ENCODE measurements at regions not wholly inside any gene's neighbourhood (a gene's known extent, or its start where the extent isn't known, plus 50 kb on each side); places are given as distances from the start of the nearest gene placed in this dataset.

- TF ChIP-seq CTCF (IDR thresholded peaks at IDR 0.05; ENCODE audit: insufficient read depth, low read length) (no peak), SPI1 (IDR thresholded peaks at IDR 0.05; ENCODE audit: borderline replicate concordance, low read depth) (no peak), REST (IDR thresholded peaks at IDR 0.05; ENCODE audit: insufficient replicate concordance, low read depth) (no peak), POLR2AphosphoS5 (IDR thresholded peaks at IDR 0.05; ENCODE audit: low read depth) (no peak)
Measured at GRCh38 chr5:17898766-17899165, 264.5 kb downstream of the TAF11L14 start.

All from HL-60 (cell line).